ENCODE measurements at regions not wholly inside any gene's neighbourhood (a gene's known extent, or its start where the extent isn't known, plus 50 kb on each side); places are given as distances from the start of the nearest gene placed in this dataset.

DNA sequence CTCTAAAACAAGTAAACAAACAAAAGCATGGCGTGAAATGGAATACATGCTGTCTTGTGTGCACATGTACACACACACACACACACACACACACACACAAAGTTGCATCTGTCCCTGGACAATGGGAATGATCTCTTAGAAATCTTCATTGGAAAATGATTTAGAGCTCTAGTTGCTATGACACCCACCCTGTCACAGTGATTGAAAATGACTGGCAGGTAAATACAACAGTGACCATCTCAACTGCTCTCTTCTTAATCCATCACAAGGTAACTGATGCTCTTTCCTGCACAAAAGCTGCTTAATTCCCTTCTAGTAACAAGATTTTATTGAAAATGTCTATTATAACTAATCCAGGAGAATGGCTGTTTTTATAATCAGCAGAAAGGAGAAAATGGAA, 1011.7 kb upstream of the GYPC start:
- no peak for TF ChIP-seq CTCF (IDR thresholded peaks at IDR 0.05)
- no peak for TF ChIP-seq POLR2A (IDR thresholded peaks at IDR 0.05)
